GM18499 (cell line): ENCODE measurements at regions not wholly inside any gene's neighbourhood (a gene's known extent, or its start where the extent isn't known, plus 50 kb on each side); places are given as distances from the start of the nearest gene placed in this dataset.

Source experiments
- ATAC-seq: cut with Tn5 transposase; IDR thresholded peaks from one replicate; pipeline ENCODE4 v1.9.1; 2021; ENCODE audit warnings: moderate number of reproducible peaks; ENCODE audit not compliant: insufficient read depth, unreplicated experiment

- no peak for ATAC-seq
These were observed 353.2 kb downstream of the CRPPA start for GRCh38 chr7:16068183-16068582.

- no peak for ATAC-seq
These were observed 353.6 kb downstream of the CRPPA start for GRCh38 chr7:16067711-16068110.

DNA sequence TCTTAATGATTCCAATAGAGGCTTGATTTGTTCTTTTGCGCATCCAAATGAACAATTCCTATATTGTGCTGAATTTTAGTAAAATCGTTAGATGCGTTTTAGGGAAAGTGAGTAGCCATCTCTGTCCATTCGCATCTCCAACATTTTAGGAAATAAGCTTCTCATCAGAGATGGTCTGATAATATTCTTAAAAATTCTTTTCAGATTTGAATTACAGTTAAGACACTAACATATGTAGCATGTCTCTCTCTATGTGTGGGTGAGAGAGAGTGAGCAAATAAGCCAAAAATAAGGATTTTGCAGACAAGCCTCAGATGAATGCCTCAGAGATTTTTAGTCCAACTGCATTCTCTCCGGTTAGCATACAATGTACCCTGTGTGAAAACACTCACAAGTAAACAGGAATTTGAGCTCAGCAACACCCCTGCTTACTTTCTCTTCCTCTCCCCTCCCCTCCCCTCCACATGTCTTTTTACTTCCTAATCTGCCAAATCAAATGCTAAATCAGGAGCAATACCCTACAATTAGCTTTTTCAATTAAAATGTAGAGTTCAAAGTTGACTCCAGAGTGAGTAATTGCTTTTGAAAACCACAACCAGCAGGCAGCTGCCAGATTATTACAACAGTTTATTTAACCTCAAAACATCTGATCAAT is 354.4 kb downstream of the CRPPA start:
- no peak for ATAC-seq

DNA sequence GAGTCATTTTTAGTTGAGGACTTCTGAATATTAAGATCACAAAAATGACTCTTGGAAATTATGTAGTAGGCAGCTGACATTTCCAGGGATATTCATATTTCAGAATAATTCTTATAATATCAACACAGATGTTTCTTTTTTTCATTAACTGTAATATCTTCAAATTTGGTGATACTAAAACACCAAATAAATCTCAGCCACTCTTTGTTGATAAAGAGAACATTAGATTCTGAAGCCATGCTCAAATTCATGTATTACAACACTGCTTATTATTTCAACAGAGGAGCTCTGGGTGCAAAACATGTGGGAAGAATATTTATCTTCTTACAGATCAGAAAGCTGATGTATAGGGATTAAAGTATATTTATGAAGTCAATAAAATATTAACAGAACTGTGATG is 355.4 kb downstream of the CRPPA start:
- ATAC-seq = no peak

DNA sequence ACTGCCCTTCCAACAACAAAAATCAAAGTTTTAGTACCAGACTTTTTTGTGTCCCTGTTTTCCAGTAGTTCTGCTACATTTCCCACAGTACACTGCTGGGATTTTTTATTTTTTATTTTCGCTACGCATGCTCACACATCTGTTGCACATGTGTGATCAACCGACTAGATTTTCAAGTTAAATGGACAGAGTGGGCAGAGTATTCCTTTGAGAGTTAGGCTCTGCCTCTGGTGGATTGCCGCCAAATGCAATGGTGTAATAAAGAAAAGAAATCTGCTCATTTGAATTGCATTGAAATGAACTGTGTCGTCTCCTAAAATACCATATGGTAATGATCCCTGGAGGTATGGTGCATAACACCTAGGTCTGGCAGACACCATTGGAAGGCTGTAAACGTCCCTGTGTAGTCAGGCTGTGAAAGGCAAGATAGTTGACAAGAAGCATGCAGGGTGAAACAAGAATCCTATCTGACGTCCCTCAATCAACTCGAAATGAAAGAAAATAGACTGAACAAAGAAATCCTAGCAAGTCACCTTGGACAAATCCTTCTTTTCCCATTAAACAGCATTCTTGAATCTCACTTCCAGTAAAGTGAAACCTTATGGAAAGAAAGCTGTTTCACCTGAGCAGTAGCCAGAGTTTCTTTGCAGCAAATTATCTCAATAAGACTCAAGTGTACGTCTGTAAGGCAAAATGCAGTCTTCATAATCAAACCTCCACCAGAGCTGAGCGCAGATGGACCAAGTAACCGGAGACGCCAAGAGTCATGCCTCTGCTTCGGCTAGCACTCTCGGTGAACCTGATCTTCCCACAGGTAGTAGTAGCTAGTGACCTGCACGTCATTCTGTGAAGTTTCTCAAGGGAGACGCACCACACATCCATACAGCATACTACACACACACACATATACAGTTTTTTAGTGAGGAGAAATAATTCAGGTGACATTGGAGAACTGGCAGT is 357.3 kb downstream of the CRPPA start:
- no peak for ATAC-seq

- ATAC-seq = no peak
These were observed 358.1 kb downstream of the CRPPA start for GRCh38 chr7:16063221-16063620.

DNA sequence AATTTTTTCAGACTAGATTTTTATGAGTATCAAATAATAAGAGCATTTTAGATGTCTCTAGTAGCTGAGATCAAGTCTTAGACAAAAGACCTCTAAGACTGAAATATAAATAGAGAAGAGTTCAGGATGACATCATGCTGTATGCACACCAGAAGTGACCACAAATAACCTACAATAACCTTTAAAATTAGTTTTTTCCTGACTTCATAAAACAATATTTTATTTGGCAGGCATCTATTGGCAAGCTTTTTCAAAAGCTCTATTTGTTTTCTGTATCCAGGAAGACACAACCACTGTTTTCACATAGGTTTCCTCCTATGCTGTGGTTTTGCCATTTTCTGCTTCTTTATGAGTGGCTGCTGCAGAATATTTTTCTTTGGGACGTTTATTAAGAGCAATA is 359.1 kb downstream of the CRPPA start:
- no peak for ATAC-seq

GRCh38 chr7:16061630-16062029 is 359.7 kb downstream of the CRPPA start:
- ATAC-seq = no peak

DNA sequence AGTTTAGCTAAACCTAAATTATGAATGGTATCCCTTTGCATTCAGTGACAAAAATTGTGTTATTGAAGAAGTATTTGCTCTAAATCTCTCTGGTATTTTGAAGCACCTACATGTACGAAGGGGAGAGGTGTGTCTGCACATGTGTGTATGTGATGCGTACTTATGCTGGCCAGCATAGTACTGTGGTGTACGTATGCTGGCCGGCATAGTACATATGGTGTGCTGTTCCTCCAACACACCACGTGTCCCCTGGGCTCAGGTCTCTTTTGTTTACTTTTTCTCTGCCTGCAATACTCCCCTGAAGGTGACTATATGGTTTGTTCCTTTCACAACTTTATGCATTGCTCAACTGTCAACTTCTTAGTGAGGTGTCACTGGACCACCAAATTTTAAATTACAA is 360.3 kb downstream of the CRPPA start:
- no peak for ATAC-seq

DNA sequence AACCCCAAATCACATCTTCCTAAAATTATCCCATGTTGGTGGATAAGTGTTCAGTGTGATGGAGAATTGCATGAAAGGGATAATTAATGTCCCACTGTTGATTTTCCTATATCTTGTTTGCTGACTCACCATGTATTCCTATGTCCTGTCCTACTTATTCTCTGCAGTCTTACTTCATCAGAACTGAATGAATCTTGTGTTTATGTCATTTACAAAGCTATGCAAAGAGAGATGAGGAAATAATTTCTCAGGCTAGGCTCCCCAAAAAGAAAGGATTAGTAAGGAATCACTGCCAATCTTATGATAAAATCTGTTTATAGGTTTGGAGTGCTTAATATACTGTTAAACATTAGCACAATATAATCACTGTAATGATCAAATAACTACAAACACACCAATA is 360.8 kb downstream of the CRPPA start:
- ATAC-seq = no peak

GRCh38 chr7:16055263-16055976 is 365.9 kb downstream of the CRPPA start:
- peak; percentile 76 for ATAC-seq

DNA sequence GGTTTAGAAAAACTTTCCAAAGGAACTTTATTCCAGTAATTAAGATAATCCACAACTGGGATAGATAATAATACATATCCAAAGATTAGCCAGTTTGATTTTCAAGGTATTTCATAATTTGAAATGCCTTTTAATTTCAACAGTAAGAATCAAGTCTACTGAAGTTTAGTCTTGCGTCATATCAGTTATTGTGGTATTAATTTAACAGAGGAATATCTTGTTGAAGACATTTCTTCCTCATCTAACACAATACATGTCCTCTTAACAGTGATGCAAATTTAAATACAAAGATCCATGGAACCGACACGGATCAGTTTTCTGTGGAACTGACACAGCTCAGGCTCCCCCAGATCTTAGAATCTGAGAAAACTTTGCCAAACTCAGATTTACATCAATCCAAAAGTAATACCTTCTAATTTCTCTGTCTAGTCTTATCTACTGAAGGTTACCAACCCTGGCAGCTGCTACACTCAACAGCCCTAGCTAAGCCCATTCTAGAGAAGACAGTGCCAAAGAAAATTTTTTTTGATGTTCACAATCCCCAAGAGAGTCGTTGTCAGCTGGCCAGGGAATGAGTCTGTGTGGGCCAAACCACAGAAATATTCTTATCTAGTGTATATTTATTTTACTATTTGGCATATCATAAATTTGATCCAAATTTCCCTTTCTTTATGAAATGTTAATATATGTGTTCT is 365.2 kb upstream of the MEOX2 start:
- ATAC-seq = no peak

DNA sequence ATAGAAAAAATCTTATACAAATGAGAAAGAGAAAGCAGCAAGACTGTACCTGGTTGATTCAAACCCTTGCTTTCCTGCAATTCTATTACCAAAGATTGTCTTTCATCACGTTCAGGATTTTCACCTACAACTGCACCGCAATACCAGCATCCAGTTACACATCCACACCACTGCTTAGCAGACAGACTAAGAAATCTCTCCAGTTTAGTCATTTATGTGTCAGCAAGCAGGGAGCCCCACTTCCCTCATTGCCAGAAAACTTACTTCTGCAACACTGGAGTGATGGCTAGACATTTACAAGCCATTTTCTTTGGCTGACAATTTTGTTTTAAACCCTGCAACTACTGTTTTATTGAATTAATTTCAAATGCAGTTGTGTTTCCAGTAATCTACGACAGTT is 359.6 kb upstream of the MEOX2 start:
- ATAC-seq = no peak

- no peak for ATAC-seq
These were observed 358.8 kb upstream of the MEOX2 start for GRCh38 chr7:16045296-16045695.

- ATAC-seq = no peak
These were observed 358.2 kb upstream of the MEOX2 start for GRCh38 chr7:16044645-16045044.

GRCh38 chr7:16040346-16040745 is 353.9 kb upstream of the MEOX2 start:
- no peak for ATAC-seq

DNA sequence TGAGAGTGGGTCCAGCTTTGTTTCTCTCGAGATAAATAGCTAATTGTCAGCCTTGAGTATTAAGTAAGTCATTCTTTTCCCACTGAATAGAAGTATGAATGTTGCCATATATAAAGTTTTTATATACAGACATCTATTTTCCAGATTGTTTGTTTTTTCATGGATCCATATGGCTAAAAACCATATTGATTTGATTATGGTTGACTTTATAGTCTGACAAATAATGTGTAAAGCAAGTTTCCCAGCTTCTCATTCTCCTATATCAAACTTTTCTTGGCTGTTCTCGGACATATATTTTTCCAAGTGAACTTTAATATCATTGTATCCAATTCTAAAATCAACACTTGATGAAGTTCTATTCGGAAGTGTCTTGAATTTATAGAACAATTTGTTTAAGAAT is 352.4 kb upstream of the MEOX2 start:
- no peak for ATAC-seq

DNA sequence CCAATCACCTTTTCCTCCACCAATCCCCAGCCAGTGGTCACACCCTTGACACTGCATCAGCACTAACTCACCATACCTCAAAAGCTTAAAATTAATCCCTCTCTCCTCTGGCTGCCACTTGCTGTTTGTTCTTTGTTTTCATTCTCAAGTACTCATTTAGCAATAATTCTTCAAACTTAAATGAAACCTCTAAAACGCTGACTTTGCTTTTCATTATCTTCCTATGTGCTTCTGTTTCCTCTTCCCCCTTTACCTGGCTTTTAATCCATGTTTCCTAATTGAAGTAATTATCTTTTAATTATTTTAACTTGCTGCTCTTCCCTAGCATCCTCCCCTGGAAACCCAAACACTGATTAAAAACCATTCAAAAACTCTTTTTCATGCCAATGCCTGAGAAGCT is 348.9 kb upstream of the MEOX2 start:
- no peak for ATAC-seq

GRCh38 chr7:16034866-16035265 is 348.4 kb upstream of the MEOX2 start:
- no peak for ATAC-seq

DNA sequence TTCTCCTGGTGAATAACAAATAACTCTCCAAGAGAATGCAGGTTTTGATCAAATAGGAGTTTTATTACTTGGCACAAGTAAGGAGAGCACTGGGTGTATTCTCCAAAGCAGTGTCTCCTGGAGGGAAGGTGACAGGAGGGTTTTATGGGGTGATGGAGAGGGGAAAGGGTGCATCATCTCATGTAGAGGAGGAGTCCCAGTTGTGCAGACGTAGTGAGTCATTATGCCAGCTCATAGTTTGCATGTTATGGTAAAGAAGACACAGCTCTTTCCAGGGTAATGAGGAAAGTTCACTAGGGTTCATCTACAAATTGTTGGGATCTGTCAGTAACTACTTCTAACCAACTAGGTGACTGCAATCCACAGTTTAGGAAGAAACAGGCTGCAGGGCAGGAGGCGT is 347.9 kb upstream of the MEOX2 start:
- no peak for ATAC-seq

GRCh38 chr7:16033233-16033632 is 346.8 kb upstream of the MEOX2 start:
- no peak for ATAC-seq
